Keratinocyte (primary cell): ENCODE measurements at regions not wholly inside any gene's neighbourhood (a gene's known extent, or its start where the extent isn't known, plus 50 kb on each side); places are given as distances from the start of the nearest gene placed in this dataset.

ENCODE experiments used
- DNase-seq: peaks from one replicate; pipeline ENCODE4 v3.0.0-alpha.2; 2011; ENCODE audit warnings: low read depth, missing footprints, low spot score
- FAIRE-seq: peaks from 2 replicates; lab custom pipeline; 2011; peaks lifted over from hg19 to GRCh38; lab: Jason Lieb, UNC
- H2AFZ ChIP-seq: 2 replicates; pipeline ENCODE4 v1.6.0; 2012; ENCODE audit warnings: low read length, control low read depth, inconsistent platforms; ENCODE audit not compliant: control insufficient read depth
- H3K27ac ChIP-seq: 2 replicates; pipeline ENCODE4 v1.5.1; 2011; ENCODE audit warnings: low read length; ENCODE audit not compliant: control insufficient read depth, insufficient read depth
- H3K27me3 ChIP-seq: 3 replicates; pipeline ENCODE4 v1.6.0; 2011; ENCODE audit warnings: low read length; ENCODE audit not compliant: control insufficient read depth, insufficient read depth; ENCODE audit errors: extremely low read depth
- H3K36me3 ChIP-seq, 2 experiments: 2 replicates in 1 of 2; 3 replicates in 1 of 2; pipeline ENCODE4 v1.5.1; 2011; ENCODE audit warnings: low read length in 2 of 2, mild to moderate bottlenecking in 1 of 2; ENCODE audit not compliant: control insufficient read depth in 2 of 2, insufficient read depth in 2 of 2; ENCODE audit errors: extremely low read depth in 1 of 2
- H3K4me1 ChIP-seq: 3 replicates; pipeline ENCODE4 v1.5.1; 2011; ENCODE audit warnings: low read length; ENCODE audit not compliant: control insufficient read depth, insufficient read depth; ENCODE audit errors: extremely low read depth
- H3K4me2 ChIP-seq: 3 replicates; pipeline ENCODE4 v1.6.0; 2011; ENCODE audit warnings: low read depth, low read length; ENCODE audit not compliant: control insufficient read depth, insufficient read depth; ENCODE audit errors: extremely low read depth
- H3K4me3 ChIP-seq, 3 experiments: fragments of 200-600 bp in 1 of 3; sonication (generic) in 1 of 3; 2 replicates in 2 of 3; 3 replicates in 1 of 3; pipeline ENCODE4 v1.5.1; 2011 to 2016; ENCODE audit warnings: low read length in 3 of 3, mild to moderate bottlenecking in 3 of 3, control low read depth in 2 of 3, inconsistent platforms in 1 of 3, low read depth in 1 of 3, mixed read lengths in 1 of 3, mixed run types in 1 of 3, moderate library complexity in 1 of 3; ENCODE audit not compliant: control insufficient read depth in 2 of 3, insufficient read depth in 2 of 3; ENCODE audit errors: extremely low read depth in 1 of 3
- H3K79me2 ChIP-seq: 2 replicates; pipeline ENCODE4 v1.6.0; 2012; ENCODE audit warnings: low read length; ENCODE audit not compliant: control insufficient read depth, insufficient read depth
- H3K9ac ChIP-seq: 3 replicates; pipeline ENCODE4 v1.6.0; 2011; ENCODE audit warnings: low read length; ENCODE audit not compliant: control insufficient read depth, insufficient read depth; ENCODE audit errors: extremely low read depth
- H3K9me1 ChIP-seq: 3 replicates; pipeline ENCODE4 v1.6.0; 2011; ENCODE audit warnings: low read length; ENCODE audit not compliant: control insufficient read depth, insufficient read depth; ENCODE audit errors: extremely low read depth
- H3K9me3 ChIP-seq: 2 replicates; pipeline ENCODE4 v1.5.1; 2012; ENCODE audit warnings: low read depth, low read length; ENCODE audit not compliant: control insufficient read depth
- H4K20me1 ChIP-seq: 3 replicates; pipeline ENCODE4 v1.6.0; 2011; ENCODE audit warnings: low read length; ENCODE audit not compliant: control insufficient read depth, insufficient read depth; ENCODE audit errors: extremely low read depth
- EZH2 ChIP-seq: IDR thresholded peaks from one replicate; pipeline ENCODE4 v1.6.1; 2012; ENCODE audit warnings: inconsistent platforms, mild to moderate bottlenecking, low read length, moderate library complexity
- dilution Hi-C: fragments of 300-500 bp; cut with MboI; formaldehyde crosslinking; loops from one replicate; pipeline ENCODE4 v1.7.0; 2020; ENCODE audit warnings: low sequenced_read_pairs; ENCODE audit not compliant: extremely low pct_ligation_motif_present
- TF ChIP-seq, protein P1 (sequence below), 3 experiments: IDR thresholded peaks in 1 of 3; conservative IDR thresholded peaks in 1 of 3; optimal IDR thresholded peaks in 1 of 3; 2 replicates in 2 of 3; 3 replicates in 1 of 3; pipeline versions ENCODE3 to v1.5.1; 2011; ENCODE audit warnings: low read length in 3 of 3, mild to moderate bottlenecking in 3 of 3, moderate library complexity in 2 of 3, control low read depth in 1 of 3, inconsistent platforms in 1 of 3; ENCODE audit not compliant: insufficient read depth in 2 of 3; ENCODE audit errors: extremely low read depth in 1 of 3

- Histone ChIP-seq H3K9ac (no peak overlapping the region), H3K27ac (no peak overlapping the region), H3K79me2 (no peaks in the 10 kb centered on the region), H4K20me1 (no peaks in the 10 kb centered on the region), H3K4me3 (no peak overlapping the region), H3K4me2 (no peak overlapping the region), H3K4me1 (no peaks in the 10 kb centered on the region), H2AFZ (no peak overlapping the region), H3K9me3 (no peaks in the 10 kb centered on the region), H3K27me3 (peaks cover 4% of the 10 kb centered on the region), H3K36me3 (no peaks in the 10 kb centered on the region), H3K9me1 (no peaks in the 10 kb centered on the region)
- DNase-seq: no peak
- dilution Hi-C loops: no loop called here
- FAIRE-seq: no peak
- TF ChIP-seq EZH2: no peak
These were observed 234.7 kb upstream of the SDK2 start for GRCh38 chr17:73878923-73879322.

DNA sequence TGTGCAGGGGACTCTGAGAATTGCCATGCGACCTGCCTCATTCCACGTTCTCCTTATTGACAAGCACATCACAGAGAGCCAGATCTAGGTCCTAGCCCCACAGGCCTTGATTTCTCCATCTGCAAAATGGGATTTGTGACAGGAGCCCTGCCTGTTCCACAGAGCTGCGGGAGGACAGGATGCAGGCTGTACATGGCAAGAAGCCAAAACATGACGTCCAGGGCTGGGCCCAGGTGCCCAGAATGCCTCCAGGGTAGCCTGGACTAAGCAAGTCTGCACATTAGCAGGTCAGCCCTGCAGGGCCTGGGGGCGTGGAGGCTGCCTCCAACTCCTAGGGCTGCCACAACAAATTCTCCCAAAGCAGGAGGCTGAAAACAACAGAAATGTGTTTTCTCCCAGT, 235.7 kb upstream of the SDK2 start:
- H3K27me3 ChIP-seq: peaks cover 5% of the 10 kb centered on the region

DNA sequence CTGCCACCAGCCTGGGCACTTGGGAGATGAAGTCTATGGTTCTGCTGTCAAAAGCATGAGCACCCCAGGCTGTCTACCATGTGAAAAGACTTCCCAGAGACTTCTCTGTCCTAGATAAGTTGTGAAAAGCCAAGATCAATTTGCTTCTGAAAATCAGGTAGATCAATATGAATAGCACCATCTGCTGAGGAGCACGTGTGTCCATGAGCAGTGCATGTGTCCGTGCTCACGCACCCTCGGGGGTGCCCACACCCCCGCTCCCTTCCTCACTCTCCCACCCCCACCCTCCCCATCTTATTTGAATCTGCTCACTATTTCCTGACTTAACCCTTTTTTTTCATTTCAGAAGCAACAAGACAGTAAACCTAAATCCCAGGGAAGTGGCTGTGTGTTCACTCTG, 238.3 kb upstream of the SDK2 start:
- dilution Hi-C loops: no loop called here
- FAIRE-seq: no peak
- peaks cover 8% of the 10 kb centered on the region for H3K27me3 ChIP-seq

More for the DNA sequence above, 235.7 kb upstream of the SDK2 start:
- H3K9me3 ChIP-seq: no peaks in the 10 kb centered on the region
- H3K4me2 ChIP-seq: no peak overlapping the region
- H4K20me1 ChIP-seq: no peaks in the 10 kb centered on the region
- DNase-seq (no peak), FAIRE-seq (no peak)
- no peaks in the 10 kb centered on the region for H3K4me1 ChIP-seq
- no peaks in the 10 kb centered on the region for H3K36me3 ChIP-seq
- no peak overlapping the region for H3K4me3 ChIP-seq
- no peak overlapping the region for H2AFZ ChIP-seq
- dilution Hi-C loops: no loop called here
- no peak for TF ChIP-seq EZH2
- TF ChIP-seq, protein P1, sequence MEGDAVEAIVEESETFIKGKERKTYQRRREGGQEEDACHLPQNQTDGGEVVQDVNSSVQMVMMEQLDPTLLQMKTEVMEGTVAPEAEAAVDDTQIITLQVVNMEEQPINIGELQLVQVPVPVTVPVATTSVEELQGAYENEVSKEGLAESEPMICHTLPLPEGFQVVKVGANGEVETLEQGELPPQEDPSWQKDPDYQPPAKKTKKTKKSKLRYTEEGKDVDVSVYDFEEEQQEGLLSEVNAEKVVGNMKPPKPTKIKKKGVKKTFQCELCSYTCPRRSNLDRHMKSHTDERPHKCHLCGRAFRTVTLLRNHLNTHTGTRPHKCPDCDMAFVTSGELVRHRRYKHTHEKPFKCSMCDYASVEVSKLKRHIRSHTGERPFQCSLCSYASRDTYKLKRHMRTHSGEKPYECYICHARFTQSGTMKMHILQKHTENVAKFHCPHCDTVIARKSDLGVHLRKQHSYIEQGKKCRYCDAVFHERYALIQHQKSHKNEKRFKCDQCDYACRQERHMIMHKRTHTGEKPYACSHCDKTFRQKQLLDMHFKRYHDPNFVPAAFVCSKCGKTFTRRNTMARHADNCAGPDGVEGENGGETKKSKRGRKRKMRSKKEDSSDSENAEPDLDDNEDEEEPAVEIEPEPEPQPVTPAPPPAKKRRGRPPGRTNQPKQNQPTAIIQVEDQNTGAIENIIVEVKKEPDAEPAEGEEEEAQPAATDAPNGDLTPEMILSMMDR (optimal IDR thresholded peaks at IDR 0.05 in 1 of 3, IDR thresholded peaks at IDR 0.05 in 1 of 3, conservative IDR thresholded peaks at IDR 0.05 in 1 of 3; ENCODE audit: extremely low read depth in 1 of 3, insufficient read depth in 2 of 3, low read length in 3 of 3): no peak
- H3K9me1 ChIP-seq: no peaks in the 10 kb centered on the region
- H3K27ac ChIP-seq: no peak overlapping the region
- H3K9ac ChIP-seq: no peak overlapping the region
- no peaks in the 10 kb centered on the region for H3K79me2 ChIP-seq

More for the DNA sequence above, 238.3 kb upstream of the SDK2 start:
- Histone ChIP-seq H3K27ac (no peak overlapping the region), H3K9me1 (no peaks in the 10 kb centered on the region), H3K4me3 (no peak overlapping the region), H3K9me3 (no peaks in the 10 kb centered on the region), H4K20me1 (no peaks in the 10 kb centered on the region), H3K4me1 (no peaks in the 10 kb centered on the region), H2AFZ (no peak overlapping the region), H3K4me2 (no peak overlapping the region), H3K9ac (no peak overlapping the region), H3K36me3 (no peaks in the 10 kb centered on the region), H3K79me2 (no peaks in the 10 kb centered on the region)
- DNase-seq: no peak
- TF ChIP-seq EZH2: no peak
- TF ChIP-seq, protein P1 (optimal IDR thresholded peaks at IDR 0.05 in 1 of 3, IDR thresholded peaks at IDR 0.05 in 1 of 3, conservative IDR thresholded peaks at IDR 0.05 in 1 of 3; ENCODE audit: extremely low read depth in 1 of 3, insufficient read depth in 2 of 3, low read length in 3 of 3): no peak
